Superior temporal gyrus (tissue), 1 donor: ENCODE measurements at regions not wholly inside any gene's neighbourhood (a gene's known extent, or its start where the extent isn't known, plus 50 kb on each side); places are given as distances from the start of the nearest gene placed in this dataset.
A peak's percentile ranks its signal among the peaks of the same experiment; 100 is the strongest.

Source experiments
- DNase-seq: peaks from one replicate; pipeline ENCODE4 v3.0.0-alpha.2; 2016; ENCODE audit errors: extremely low spot score

DNA sequence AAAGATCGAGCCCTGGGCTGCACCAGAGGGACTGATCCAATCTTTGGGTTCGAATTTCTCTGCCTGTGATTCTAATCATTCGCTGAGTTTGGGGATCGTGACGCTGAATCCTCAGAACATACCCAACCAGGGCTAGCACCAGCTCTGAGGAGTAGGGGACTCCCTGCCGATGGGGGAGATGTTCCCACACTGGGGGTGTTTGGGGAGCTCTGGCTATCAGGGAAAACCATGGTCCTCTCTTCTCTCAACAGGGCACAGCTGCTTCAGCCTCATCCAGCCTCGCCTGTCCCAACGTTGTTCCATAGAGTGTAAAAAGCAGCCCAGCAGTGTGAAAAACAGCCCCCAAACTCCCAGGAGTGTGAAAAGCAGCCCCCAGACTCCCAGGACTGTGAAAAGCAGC, 136.6 kb downstream of the ANKRD60 start:
- no peak for DNase-seq

DNA sequence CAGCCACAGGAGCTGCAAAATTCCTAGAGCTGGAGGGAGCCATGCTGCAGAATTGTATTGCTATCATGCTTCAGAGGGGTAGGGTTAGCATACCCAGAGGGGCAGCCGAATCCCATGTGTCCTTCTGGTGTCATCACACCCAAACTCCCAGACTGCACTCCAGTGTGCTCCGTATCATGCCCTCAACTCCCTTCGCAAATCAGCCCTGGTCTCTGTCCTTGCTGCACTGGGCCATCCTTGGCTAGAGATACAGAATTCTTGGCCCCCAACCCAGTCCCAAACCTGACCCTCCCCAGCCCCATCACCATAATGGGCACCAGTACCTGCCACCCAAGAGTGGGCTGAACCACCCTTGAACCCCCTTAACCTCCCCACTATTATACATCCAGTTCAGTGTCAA, 138.3 kb downstream of the ANKRD60 start:
- no peak for DNase-seq

DNA sequence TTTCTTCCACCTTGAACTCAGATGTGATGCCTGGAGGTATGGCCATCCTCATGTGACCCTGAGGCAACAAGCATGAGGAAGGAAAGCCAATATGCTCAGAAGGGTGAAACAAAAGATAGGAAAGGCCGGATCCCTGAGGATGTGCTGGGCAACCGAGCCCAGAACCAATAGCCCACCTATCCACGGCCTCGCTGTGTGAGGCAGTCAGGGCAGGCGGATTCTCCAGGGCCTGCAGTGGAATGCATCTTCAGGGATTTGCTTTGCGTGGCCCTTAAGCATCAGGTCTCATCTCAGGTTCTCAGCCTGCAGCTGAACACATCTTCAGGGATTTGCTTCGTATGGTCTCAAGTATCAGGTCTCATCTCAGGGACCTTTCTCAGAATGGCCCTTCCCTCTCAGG, 139.8 kb downstream of the ANKRD60 start:
- DNase-seq: no peak

DNA sequence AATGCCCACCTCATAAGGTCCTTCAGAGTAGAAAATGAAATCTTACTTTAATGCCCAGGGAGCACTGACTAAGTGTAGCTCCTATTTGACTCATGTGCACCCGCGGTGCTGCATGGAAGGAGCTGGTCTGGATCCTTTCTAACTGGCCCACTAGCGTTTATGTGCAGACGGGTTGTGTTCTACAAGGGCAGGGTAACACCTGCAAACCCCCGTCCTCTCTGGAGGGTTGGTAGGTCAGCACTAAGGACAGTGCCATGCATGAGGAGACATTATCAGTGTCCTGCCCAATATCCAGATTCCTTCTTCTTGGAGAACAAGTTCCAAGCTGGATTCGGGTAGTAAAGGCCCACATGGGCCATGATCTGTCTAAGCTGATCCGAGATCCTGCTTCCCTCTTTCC, 140.3 kb downstream of the ANKRD60 start:
- no peak for DNase-seq

DNA sequence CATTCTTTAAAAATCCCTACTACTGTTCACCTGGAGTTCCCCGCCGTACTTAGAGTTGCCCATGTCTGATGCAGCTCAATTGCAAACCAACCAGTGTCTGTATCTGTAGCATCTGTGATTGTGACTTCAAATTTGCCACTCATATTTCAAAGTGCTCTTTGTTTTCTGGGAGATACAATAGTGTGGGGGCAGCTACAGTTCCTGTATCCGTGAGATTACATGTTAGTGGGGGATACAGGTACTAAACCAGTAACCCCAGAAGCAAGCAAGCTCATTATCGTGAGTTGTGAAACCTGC, 140.9 kb downstream of the ANKRD60 start:
- DNase-seq: no peak

DNA sequence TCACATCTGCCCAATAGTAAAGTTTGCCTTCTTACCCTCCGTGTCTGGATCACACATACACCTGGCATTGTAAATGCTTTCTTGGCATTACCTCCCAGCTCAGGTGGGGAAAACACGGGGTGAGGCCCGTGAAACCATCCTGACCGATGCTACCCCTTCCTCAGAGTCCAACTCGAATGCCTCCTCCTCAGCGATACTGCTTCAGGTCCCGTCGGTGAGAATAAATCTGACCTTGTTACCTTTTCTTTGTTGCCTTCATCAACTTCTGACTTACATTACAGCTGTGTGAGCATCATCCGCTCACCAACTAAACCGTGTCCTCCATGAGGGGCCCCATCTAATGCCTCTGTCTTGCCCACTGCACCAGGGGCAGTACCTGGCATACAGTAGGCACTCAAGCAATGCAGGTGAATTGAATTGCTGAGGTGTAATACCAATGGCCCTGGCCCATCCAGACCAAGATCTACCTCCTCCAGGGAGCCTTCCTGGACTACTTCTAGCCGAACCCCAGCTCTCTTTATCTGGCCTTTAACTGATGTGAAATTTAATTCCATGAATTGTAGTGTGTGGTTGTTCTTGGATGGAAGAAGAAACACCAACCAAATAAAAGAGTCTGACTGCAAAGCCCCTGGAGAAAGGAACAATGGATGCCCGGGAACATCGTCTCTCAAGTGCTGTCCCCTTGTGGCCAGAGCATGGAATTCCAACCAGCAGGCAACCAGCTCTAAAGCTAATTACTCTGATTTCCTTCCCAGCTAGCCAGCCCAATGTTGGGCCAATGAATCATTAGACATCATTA, 141.5 kb downstream of the ANKRD60 start:
- DNase-seq: peak; percentile 68

DNA sequence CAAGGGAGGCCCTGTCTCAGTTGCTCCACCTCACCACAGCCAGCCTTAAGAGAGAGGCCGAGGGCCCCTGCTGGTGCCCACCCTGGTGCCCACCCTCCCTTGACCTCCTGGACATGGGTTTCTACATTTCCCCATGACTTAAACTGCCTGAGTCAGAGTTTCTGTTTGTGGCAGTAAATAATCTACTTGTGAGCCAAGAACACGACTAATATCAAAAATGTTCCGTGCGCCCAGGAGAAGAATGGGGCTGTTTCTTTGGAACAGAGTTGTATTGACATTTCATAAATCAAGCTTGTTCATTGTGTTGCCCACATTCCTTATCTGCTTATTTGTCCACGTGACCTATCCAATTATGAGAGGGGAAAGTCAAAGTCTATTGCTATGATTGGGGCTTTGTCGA, 143.5 kb downstream of the ANKRD60 start:
- no peak for DNase-seq

DNA sequence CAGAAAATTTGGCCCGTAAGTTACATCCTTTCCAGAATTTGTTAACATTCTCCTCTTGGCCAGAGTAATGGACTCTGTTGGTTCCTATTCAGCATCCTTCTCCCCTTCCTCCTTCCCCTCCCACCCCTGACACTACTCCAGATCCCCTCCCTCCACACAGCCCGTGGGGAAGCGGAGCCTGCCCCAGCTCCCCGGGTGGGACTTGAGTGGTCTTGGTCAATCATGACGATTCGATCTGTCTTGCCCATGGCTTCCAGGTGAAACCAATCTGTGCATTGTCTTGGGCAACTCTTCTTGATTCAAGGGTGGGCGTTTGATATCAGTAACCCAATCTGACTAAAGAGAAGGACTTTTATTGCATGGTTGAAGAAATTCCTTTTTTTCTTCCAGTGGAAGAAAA, 143.9 kb downstream of the ANKRD60 start:
- no peak for DNase-seq

DNA sequence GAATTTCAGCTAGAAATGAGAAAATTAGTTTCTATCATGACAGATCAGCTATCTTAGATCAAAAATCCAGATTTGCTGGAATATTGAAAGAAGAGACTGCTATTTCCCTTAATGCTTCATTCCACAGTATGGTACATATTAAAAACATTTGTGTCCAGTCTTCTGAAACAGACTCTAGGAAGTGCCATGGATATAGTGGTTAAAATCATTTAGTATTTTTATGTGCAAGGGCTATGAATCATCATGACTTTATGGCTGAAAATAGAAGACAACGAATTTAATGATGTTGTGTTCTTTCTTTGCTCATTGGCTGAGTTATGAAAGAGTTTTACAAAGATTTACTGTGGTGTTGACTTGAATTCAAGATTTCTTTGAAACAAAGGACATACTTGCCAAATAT, 146.6 kb downstream of the ANKRD60 start:
- peak; percentile 19 for DNase-seq

DNA sequence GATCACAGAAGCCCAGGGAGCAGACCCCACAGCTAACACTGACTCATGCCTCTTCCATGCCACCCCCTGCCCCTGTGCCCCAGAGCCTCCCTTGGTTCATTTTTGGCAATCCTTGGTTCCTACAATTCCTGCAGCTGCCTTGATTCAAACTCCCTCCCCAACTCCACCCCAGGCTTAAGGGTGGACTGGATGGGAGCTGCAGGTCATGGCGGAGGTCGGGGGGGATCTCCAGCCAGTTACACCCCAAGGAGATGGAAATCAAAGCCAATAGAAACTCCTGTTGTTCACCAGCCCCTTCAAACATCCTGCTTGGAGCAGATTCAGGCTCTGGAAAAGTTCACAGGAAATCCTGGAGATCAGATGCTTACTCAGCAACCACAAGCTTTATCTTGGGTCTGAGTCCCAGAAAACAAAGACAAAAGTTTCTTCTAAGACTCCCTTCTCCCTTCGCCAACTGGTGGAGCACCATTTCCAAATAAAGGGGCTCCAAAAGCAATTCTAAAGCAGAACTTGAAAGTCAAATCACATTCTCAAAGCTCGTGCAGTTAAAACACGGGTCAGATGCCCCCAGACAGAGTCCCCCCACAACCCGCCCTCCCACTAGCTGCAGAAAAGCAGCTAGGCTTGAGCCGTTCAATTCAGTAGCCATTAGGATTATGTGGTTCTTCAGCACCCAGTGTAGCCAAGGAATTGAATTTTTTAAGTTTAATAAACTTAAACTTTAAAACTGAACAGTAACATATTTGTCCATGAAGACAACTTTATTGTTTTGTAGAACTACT, 149.5 kb downstream of the ANKRD60 start:
- no peak for DNase-seq

DNA sequence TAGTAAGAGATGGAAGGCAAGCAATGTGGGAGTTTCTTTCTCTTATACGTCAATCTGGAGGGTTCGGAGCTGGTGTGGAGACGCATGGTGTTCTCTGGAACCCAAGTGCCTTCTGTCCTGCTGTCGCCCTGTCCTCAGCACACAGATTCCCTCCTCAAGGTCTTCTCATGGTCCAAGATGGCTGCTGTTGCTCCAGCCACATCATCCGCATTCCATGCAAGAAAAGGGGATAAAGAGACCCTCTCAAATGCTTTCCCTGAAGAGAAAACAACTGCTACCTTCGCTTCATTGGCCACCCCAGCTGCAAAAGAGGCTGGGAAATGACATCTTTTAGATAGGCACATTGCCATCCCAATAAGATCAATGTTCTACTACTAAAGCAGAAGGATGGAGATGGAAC, 151.2 kb downstream of the ANKRD60 start:
- DNase-seq: no peak

DNA sequence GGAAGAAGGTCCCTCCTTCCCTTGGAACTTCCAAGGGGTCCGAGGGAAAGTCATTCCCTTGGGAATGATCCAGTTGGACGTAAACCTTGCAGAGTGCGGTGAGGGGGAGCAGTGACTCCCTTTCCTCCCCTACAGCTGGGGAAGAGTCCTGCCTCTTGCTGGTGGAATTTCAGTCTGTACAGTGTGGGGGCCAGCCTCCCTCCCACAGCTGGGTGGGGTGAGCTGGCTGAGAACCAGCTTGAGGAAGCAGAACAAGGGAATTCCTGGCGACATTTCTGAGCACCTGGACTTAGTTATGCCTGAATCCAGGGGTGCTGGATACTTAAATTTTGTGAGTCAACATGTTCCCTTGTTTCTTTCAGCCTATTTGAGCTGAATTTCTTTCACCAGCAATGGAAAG, 152.0 kb downstream of the ANKRD60 start:
- no peak for DNase-seq

DNA sequence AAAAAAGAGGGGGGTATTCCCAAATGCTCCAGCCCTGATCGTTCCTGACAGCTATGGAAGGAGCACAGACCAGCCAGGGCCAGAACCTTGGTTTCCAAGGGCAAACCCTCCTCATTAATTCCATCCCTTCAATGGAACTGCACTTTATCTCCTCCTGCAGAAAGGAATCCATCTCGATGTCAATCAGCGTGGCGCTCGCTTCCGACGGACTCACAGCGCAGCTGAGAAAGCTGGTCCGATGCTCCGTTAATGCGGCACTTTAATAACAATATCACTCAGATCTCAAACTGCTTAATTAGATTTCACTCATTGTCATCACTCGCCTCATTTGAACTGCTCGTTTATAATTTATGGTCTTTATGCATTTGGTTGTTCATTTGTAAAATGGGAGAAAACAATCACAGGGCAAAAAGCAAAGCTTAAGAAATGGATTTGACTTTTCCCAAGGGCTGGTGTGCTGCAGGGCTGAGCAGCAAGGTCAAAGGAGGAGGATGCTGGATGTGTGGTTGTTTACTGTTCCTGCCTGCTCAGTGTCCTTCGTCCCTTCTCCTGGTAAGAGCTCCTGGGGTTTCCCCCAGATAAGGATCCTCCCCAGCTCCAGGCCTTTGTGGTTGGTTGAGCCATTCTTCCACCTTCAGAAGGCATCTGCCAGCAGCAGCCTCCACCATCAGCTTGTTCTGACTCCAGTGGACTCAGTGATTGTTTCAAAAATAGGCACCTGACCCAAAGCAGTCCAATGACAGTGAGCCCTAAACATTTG, 152.7 kb downstream of the ANKRD60 start:
- no peak for DNase-seq

DNA sequence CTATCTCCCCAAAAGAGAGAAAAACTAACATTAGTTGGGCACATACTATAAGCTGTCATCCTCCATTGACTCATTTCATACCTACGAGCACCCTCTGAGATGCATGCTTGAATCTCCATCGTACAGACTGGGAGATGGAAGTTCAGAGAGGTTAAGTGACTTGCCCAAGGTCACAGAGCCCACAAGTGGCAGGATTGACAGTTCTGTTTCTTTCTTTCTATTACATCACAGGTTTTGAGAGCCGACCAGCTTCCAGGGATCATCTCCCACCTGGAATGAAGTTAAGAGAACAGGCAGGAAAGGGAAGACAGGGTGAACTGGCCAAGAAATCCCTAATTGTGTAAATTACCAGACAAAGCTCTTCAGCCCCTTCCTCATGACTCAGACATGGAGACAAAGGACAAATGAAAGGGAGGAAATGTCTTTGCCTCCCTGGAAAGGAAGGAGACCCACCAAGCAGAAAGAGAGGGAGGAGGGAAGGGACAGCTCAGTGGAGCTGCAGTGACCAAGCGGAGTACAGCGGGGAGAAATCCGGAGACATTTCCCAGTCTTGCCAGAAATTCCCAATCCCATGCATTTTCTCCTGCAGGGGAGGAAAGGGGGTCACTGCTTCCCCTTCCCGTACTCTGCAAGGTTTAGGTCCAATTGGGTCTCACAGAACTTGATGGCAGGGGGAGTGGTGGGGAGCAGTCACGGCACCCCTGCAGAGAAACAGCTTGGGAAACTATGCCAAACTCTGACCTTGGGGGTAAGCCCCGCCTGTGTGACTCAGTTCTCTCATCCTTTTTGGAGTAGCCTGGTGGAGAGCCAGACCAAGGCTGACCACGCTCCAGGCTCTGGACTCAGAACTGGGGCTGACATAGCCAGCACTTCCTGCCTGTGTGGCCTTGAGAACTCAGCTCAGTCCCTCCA, 154.3 kb downstream of the ANKRD60 start:
- DNase-seq: no peak

DNA sequence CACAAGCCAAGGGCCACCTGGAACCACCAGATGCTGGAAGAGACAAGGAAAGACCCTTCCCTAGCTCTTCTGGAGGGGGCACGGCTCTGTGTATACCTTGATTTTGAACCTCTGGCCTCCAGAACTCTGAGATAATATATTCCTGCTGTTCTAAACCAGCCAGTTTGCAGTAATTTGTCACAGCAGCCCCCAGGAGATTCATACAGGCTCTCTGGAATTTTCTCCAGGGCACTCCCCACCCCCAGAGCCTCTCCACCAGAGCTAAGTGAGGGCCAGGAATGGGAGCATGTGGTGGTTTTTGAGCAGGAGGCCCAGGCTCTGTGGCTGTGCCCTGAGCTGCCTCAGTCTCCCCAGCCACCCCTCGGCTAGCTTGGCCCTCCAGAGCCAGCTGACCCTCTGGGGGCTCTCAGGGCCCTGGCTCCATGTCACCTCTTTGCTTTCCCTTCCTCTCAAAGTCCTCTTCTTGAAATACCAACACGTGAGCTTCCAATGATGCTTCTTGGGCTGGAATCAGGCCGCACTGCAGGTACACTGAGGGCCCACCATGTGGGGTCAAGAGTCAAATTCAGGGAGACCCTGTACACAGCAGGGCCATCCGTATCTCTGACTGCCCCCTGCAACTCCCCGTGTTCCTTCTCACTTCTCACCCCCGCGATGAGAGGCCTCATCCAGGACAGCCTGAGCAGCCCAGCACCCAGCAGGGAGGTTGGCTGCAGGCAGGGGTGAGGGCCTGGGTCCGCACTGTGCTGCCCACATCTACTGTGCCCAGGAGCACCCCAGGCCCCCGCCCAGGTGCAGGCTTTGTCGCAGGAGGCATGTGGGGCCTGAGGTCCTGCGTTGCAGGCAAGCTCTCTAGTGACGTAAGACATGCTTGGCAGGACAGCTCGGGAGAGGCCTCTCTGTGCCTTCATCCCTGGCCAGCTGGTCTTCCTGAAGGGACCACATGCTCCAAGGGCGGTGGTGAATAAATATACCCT, 155.5 kb downstream of the ANKRD60 start:
- no peak for DNase-seq

DNA sequence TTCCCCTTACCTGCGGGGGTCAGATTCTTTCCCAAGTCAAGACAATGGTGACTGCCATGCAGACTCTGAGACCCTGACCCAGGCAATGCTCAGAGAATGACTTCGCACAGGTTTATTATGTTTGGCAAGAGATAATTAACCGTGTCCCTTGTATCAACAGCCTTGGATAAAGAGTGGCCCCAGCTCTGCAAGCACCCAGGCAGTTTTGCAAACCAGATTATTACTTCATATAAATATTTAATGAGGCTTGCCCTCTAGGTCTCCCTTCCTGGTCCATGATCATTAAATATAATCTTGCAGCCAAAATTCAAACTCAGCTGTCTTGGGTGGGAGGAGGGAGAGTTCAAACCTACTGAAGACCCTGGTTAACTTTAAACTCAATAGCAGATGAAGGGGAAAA, 156.5 kb downstream of the ANKRD60 start:
- no peak for DNase-seq

DNA sequence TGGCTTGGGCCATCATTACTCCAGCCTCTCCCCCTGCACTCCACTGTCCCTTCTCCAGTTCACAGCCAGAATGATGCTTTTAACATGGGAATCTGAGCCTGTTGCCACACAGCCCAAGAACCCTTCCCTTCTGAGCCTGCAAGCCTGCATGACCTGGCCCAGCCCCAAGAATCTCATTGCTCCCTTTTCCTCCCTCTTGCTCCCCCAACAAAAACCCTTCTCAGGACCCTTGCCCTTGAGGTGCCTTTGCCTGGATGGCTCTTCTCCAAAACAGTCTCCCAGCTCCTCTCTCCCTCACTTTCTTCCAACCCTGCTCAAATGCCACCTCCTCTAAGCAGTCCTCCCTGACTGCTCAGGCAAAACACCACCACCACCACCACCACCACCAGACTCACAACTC, 157.2 kb downstream of the ANKRD60 start:
- DNase-seq: no peak

DNA sequence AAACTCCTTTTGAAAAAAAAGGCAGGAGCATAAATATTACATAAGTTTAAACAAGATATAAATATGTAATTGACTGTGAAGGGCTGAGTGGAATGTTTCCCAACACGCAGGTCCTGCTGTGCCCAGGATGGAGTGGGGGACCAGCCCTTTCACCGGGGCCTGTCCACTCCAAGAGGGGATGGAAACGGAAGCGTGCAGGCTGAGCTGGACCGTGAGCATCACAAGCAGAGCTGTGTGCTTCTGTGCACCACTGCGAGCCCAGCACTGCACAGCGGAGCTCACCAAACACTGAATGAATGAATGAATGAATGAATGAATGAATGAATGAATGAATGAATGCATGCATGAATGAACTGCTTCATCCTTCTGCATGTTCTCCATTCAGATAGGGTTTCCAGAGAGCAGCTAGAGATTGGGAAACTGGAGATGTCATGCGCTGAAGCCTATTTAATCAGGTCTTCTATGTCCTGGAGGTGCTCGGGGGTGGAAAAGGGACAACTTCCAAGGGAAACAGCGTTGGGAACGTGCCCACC, 157.7 kb downstream of the ANKRD60 start:
- DNase-seq: no peak

DNA sequence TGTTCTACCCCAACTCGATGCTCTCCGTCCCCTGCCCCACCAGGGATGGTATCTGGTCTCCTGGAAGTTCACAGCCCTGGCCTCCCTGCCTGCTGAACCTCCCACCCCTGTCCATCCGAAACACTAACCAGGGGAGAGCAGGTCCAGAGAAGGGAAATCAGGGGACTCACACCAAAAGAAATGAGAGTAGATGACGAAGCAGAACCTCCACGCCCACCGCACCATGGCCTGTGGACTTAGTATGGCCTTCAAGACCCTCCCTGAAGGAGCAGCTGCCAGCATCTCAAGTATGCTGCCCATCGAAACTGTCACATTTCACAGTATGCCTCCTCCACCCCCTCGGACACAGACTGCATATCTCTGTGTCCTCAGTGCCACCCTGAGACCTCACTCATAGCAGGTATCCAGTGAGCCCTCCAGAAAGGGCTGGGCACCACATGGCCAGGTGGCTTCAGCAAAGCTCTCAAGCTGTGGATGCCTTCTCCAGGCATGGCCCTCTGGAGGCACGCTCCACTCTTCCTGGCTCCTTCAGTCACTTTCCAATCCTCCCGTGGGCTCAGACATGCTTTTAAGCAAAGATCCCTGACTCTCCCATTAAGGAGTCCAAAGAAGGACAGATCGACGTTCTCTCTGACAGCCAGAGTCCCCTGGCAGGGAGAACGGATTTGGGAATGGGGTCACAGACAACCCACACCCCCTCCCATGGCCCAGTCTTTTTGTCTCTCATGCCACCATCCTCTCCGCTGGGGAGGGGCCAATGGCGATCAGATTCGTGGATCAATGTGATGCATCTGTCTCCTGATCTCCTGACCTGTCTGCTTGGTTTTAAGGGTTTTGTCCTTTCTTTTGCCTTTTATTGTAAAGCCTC, 158.4 kb downstream of the ANKRD60 start:
- DNase-seq: no peak
